B cell (primary cell): ENCODE measurements at regions not wholly inside any gene's neighbourhood (a gene's known extent, or its start where the extent isn't known, plus 50 kb on each side); places are given as distances from the start of the nearest gene placed in this dataset.

Experiments
- ATAC-seq: fragments of 200-7000 bp; cut with Tn5 transposase; one replicate; pipeline ENCODE4 v1.10.0; 2021; ENCODE audit warnings: low read depth, mild to moderate bottlenecking, moderate number of reproducible peaks, moderate library complexity
- CTCF ChIA-PET: fragments of 350-600 bp; sonication (Branson Sonifier 250); formaldehyde crosslinking; loops from one replicate; lab custom pipeline; 2021; ENCODE audit warnings: antibody characterized with exemption, inconsistent platforms; lab: Charles Lee
- POLR2A ChIA-PET: fragments of 350-600 bp; sonication (Branson Sonifier 250); formaldehyde crosslinking; loops from one replicate; lab custom pipeline; 2021; ENCODE audit warnings: antibody characterized with exemption; lab: Charles Lee
- DNase-seq: peaks from one replicate; pipeline ENCODE4 v3.0.0; 2013
- H2AFZ ChIP-seq: 2 replicates; pipeline ENCODE4 v1.6.1; 2012; ENCODE audit warnings: mild to moderate bottlenecking, low read depth, low read length; ENCODE audit not compliant: insufficient read depth, poor library complexity, severe bottlenecking
- H3K27ac ChIP-seq, 2 donors: 1 replicate in 1 of 2; 2 replicates in 1 of 2; pipeline ENCODE4 v1.5.1; 2012 to 2013; ENCODE audit warnings: low read length in 2 of 2, mild to moderate bottlenecking in 2 of 2, moderate library complexity in 1 of 2
- H3K27me3 ChIP-seq, 4 experiments: fragments of 200-600 bp in 1 of 4; sonication (generic) in 1 of 4; replicated peaks in 1 of 4; 1 replicate in 2 of 4; 2 replicates in 2 of 4; pipeline versions ENCODE4 v1.6.1 to v1.7.0; 2013 to 2016; ENCODE audit warnings: low read length in 3 of 4, mild to moderate bottlenecking in 2 of 4, mixed read lengths in 1 of 4, moderate library complexity in 1 of 4; ENCODE audit not compliant: insufficient read depth in 4 of 4, control insufficient read depth in 3 of 4; ENCODE audit errors: control extremely low read depth in 1 of 4
- H3K36me3 ChIP-seq, 2 experiments: replicated peaks in 1 of 2; 1 replicate in 1 of 2; 2 replicates in 1 of 2; pipeline versions ENCODE4 v1.6.1 to v1.7.1; 2013; ENCODE audit warnings: low read length in 1 of 2; ENCODE audit not compliant: insufficient read depth in 2 of 2, control insufficient read depth in 1 of 2; ENCODE audit errors: control extremely low read depth in 1 of 2, extremely low read depth in 1 of 2
- H3K4me1 ChIP-seq, 2 donors: fragments of 200-600 bp in 1 of 2; sonication (generic) in 1 of 2; 1 replicate in 1 of 2; 2 replicates in 1 of 2; pipeline versions ENCODE4 v1.5.1 to v1.6.1; 2013 to 2017; ENCODE audit warnings: low read length in 2 of 2; ENCODE audit not compliant: control insufficient read depth in 2 of 2, insufficient read depth in 2 of 2
- H3K4me2 ChIP-seq: replicated peaks from 2 replicates; pipeline ENCODE3; 2012; ENCODE audit warnings: mild to moderate bottlenecking, low read depth, low read length; ENCODE audit not compliant: poor library complexity, severe bottlenecking
- H3K4me3 ChIP-seq, 5 experiments: fragments of 200-600 bp in 1 of 5; sonication (generic) in 1 of 5; 1 replicate in 3 of 5; 2 replicates in 2 of 5; pipeline versions ENCODE4 v1.5.1 to v1.7.0; 2011 to 2016; ENCODE audit warnings: low read length in 4 of 5, mild to moderate bottlenecking in 4 of 5, low read depth in 2 of 5, control low read depth in 1 of 5, moderate library complexity in 1 of 5; ENCODE audit not compliant: insufficient read depth in 1 of 5; ENCODE audit errors: control extremely low read depth in 1 of 5, extremely low read depth in 1 of 5
- H3K79me2 ChIP-seq: fragments of 200-600 bp; sonication (generic); one replicate; pipeline ENCODE4 v1.6.0; 2016; ENCODE audit warnings: low read length; ENCODE audit not compliant: control insufficient read depth, insufficient read depth
- H3K9ac ChIP-seq: fragments of 200-600 bp; sonication (generic); 2 replicates; pipeline ENCODE4 v1.6.1; 2017; ENCODE audit warnings: mild to moderate bottlenecking, low read length, moderate library complexity
- H3K9me3 ChIP-seq, 3 donors: one replicate each; pipeline versions ENCODE4 v1.6.1 to v1.7.1; 2013; ENCODE audit warnings: low read length in 2 of 3; ENCODE audit not compliant: control insufficient read depth in 2 of 3, insufficient read depth in 1 of 3; ENCODE audit errors: control extremely low read depth in 1 of 3
- H4K20me1 ChIP-seq: 2 replicates; pipeline ENCODE4 v1.6.0; 2012; ENCODE audit warnings: mild to moderate bottlenecking, low read length; ENCODE audit not compliant: insufficient read depth, control insufficient read depth, poor library complexity, severe bottlenecking
- H3K27ac Mint-ChIP-seq: one replicate; pipeline ENCODE4 v1.8.0; 2021; ENCODE audit warnings: mixed read lengths
- H3K27me3 Mint-ChIP-seq: one replicate; pipeline ENCODE4 v1.8.0; 2021; ENCODE audit warnings: mixed read lengths
- H3K4me1 Mint-ChIP-seq: one replicate; pipeline ENCODE4 v1.8.0; 2021; ENCODE audit warnings: mixed read lengths
- H3K4me3 Mint-ChIP-seq: one replicate; pipeline ENCODE4 v1.8.0; 2021; ENCODE audit warnings: mixed read lengths
- H3K9me3 Mint-ChIP-seq: one replicate; pipeline ENCODE4 v1.8.0; 2022; ENCODE audit warnings: mixed read lengths; ENCODE audit not compliant: insufficient read depth
- EZH2 ChIP-seq: IDR thresholded peaks from 2 replicates; pipeline ENCODE4 v1.6.1; 2012; ENCODE audit warnings: borderline replicate concordance, low read depth, mild to moderate bottlenecking, moderate library complexity, low read length; ENCODE audit not compliant: insufficient read depth, poor library complexity, severe bottlenecking
- WGBS: methylation state at CpG from one replicate; pipeline ENCODE4 v1.1.5; 2013; ENCODE audit warnings: missing lambda C conversion rate; ENCODE audit not compliant: insufficient coverage; 5-methylcytosine and 5-hydroxymethylcytosine counted together
- intact Hi-C: fragments of 100-400 bp; cut with micrococcal nuclease; formaldehyde crosslinking; loops from one replicate; pipeline ENCODE4 v1.10.0; 2022
- TF ChIP-seq, protein P1 (sequence below): fragments of 200-600 bp; IDR thresholded peaks from one replicate; pipeline ENCODE4 v1.8.0; 2022; ENCODE audit warnings: antibody characterized with exemption, mild to moderate bottlenecking

DNA sequence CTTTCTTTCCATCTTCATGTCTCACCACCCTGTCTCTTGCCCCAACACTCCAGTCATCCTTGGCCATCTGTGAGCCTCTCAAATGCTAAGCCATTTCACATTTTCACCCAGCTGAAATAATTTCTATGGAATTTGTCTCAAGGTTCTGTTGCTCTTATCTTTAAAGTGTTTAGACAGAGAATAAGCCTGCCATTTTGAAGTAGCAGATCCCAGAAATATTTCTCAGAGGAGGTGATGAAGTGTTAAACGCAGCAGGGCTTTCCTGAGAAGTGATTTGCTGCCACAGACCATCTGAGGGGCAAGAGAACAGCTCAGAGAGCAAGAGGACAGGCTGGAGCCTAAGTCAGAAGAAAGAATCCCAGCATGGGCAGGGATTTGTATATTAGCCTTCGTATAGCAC, 71.6 kb upstream of the CLMN start:
- TF ChIP-seq, protein P1, sequence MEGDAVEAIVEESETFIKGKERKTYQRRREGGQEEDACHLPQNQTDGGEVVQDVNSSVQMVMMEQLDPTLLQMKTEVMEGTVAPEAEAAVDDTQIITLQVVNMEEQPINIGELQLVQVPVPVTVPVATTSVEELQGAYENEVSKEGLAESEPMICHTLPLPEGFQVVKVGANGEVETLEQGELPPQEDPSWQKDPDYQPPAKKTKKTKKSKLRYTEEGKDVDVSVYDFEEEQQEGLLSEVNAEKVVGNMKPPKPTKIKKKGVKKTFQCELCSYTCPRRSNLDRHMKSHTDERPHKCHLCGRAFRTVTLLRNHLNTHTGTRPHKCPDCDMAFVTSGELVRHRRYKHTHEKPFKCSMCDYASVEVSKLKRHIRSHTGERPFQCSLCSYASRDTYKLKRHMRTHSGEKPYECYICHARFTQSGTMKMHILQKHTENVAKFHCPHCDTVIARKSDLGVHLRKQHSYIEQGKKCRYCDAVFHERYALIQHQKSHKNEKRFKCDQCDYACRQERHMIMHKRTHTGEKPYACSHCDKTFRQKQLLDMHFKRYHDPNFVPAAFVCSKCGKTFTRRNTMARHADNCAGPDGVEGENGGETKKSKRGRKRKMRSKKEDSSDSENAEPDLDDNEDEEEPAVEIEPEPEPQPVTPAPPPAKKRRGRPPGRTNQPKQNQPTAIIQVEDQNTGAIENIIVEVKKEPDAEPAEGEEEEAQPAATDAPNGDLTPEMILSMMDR, result no peak
- TF ChIP-seq EZH2, result no peak
- no peak for ATAC-seq
- peaks cover 14 to 19% of the 10 kb centered on the region in 2 donors for H3K4me1 ChIP-seq
- H3K9ac ChIP-seq, result no peak overlapping the region
- WGBS, result 77% methylated on average over 2 of the region's 2 CpGs
- no peak overlapping the region for H2AFZ ChIP-seq
- H3K4me3 ChIP-seq, result no peak overlapping the region
- Mint-ChIP-seq H3K27ac (no peak overlapping the region), H3K4me3 (no peak overlapping the region), H3K4me1 (peaks cover 9% of the 10 kb centered on the region), H3K9me3 (peaks cover 7% of the 10 kb centered on the region), H3K27me3 (peaks cover 20% of the 10 kb centered on the region)
- no peaks in the 10 kb centered on the region for H3K36me3 ChIP-seq
- H3K9me3 ChIP-seq, result peaks cover 0 to 11% (median 3%) of the 10 kb centered on the region in 3 donors
- intact Hi-C loops, result no loop called here
- H3K27ac ChIP-seq, result no peak overlapping the region
- peaks cover 0 to 5% (median 2%) of the 10 kb centered on the region in 4 experiments for H3K27me3 ChIP-seq
- POLR2A ChIA-PET, result no interaction called here
- H3K4me2 ChIP-seq, result no peak overlapping the region
- DNase-seq, result no peak
- no peaks in the 10 kb centered on the region for H4K20me1 ChIP-seq
- CTCF ChIA-PET, result interaction anchor here (1.0 kb wide), 1 partner anchor 29 kb away, joined by 3 read pairs; no protein-coding TSS in a partner anchor
- H3K79me2 ChIP-seq, result no peaks in the 10 kb centered on the region

DNA sequence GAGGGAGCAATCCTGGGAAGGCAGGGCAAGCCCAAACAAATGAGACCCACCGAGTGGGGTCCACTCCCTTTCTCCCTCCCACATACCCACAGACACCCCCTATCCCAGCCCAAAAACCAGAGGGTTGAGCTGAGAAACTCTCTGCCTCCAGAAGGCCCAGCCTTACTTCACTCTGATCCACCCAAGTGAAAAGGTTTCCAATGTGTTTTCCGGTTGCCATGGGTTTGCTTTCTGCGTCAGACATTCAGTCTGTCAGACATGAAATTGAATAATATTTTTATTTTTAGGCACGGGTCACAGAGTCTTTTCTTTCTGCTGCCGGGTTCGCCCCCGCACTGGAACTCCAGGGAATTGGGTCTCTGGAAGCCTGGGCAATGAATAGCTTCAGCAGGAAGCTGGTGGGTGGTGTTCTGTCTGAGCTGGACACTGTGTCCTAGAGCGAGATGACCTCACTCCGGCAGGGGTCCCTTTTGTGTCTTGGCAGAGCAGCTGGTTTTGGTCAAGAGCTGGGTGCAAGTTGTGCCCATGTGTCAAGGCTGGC, 69.8 kb upstream of the CLMN start:
- TF ChIP-seq, protein P1, result no peak
- no peak for TF ChIP-seq EZH2
- Histone ChIP-seq H3K9me3 (peaks cover 0 to 8% (median 3%) of the 10 kb centered on the region in 3 donors), H3K4me1 (peaks cover 0 to under 1% of the 10 kb centered on the region in 2 donors), H3K27me3 (peaks cover 0 to 5% (median 2%) of the 10 kb centered on the region in 4 experiments), H3K36me3 (no peaks in the 10 kb centered on the region), H3K4me2 (no peak overlapping the region), H3K27ac (no peak overlapping the region), H3K9ac (no peak overlapping the region), H3K4me3 (no peak overlapping the region), H3K79me2 (peaks cover 3% of the 10 kb centered on the region), H2AFZ (no peak overlapping the region), H4K20me1 (no peaks in the 10 kb centered on the region)
- Mint-ChIP-seq H3K27ac (no peak overlapping the region), H3K27me3 (peaks cover 24% of the 10 kb centered on the region), H3K4me1 (peaks cover 4% of the 10 kb centered on the region), H3K4me3 (no peak overlapping the region), H3K9me3 (peaks cover 7% of the 10 kb centered on the region)
- DNase-seq (no peak), ATAC-seq (no peak)
- intact Hi-C loops, result no loop called here
- POLR2A ChIA-PET, result no interaction called here
- WGBS, result 95% methylated on average over 9 of the region's 9 CpGs
- CTCF ChIA-PET, result no interaction called here
